HL-60 (cell line): ENCODE measurements at regions not wholly inside any gene's neighbourhood (a gene's known extent, or its start where the extent isn't known, plus 50 kb on each side); places are given as distances from the start of the nearest gene placed in this dataset.

Experiments
- DNase-seq, 2 experiments: peaks; one replicate each; pipeline ENCODE4 v3.0.0-alpha.2; 2010 to 2020; ENCODE audit warnings: low read depth in 1 of 2, low spot score in 1 of 2
- H3K27ac ChIP-seq: fragments of 250-450 bp; sonication (Bioruptor Pico); replicated peaks from 2 replicates; pipeline ENCODE4 v1.5.1; 2020; ENCODE audit warnings: mild to moderate bottlenecking, moderate library complexity
- H3K27me3 ChIP-seq: fragments of 250-450 bp; sonication (Bioruptor Pico); 2 replicates; pipeline ENCODE4 v1.5.1; 2021; ENCODE audit warnings: mild to moderate bottlenecking, moderate library complexity; ENCODE audit not compliant: insufficient read depth, poor library complexity, severe bottlenecking
- H3K4me3 ChIP-seq: replicated peaks from 2 replicates; pipeline ENCODE4 v1.5.1; 2011; ENCODE audit warnings: mild to moderate bottlenecking, control low read depth, low read length; ENCODE audit not compliant: insufficient read depth
- CTCF ChIP-seq: IDR thresholded peaks from one replicate; pipeline ENCODE4 v1.5.1; 2011; ENCODE audit warnings: low read length, control low read depth, inconsistent platforms; ENCODE audit not compliant: insufficient read depth
- GABPA ChIP-seq: IDR thresholded peaks from 2 replicates; pipeline ENCODE4 v1.6.1; 2012; ENCODE audit warnings: low read depth
- POLR2AphosphoS5 ChIP-seq: IDR thresholded peaks from 2 replicates; pipeline ENCODE4 v1.6.1; 2012; ENCODE audit warnings: low read depth
- REST ChIP-seq: IDR thresholded peaks from 2 replicates; pipeline ENCODE4 v1.6.1; 2012; ENCODE audit warnings: low read depth; ENCODE audit not compliant: insufficient replicate concordance
- SPI1 ChIP-seq: IDR thresholded peaks from 2 replicates; pipeline ENCODE4 v1.6.1; 2012; ENCODE audit warnings: low read depth, mild to moderate bottlenecking, borderline replicate concordance

GRCh38 chr3:74059923-74060600 is 435.3 kb upstream of the PDZRN3 start:
- DNase-seq, result no peak
- Histone ChIP-seq H3K4me3 (no peak overlapping the region), H3K27ac (no peak overlapping the region), H3K27me3 (no peaks in the 10 kb centered on the region)
- TF ChIP-seq SPI1 (no peak), GABPA (no peak), POLR2AphosphoS5 (no peak), CTCF (no peak), REST (no peak)

GRCh38 chr3:74059301-74059922 is 434.7 kb upstream of the PDZRN3 start:
- Histone ChIP-seq H3K27me3 (no peaks in the 10 kb centered on the region), H3K4me3 (no peak overlapping the region), H3K27ac (no peak overlapping the region)
- DNase-seq, result no peak
- TF ChIP-seq GABPA, result no peak
- no peak for TF ChIP-seq SPI1
- TF ChIP-seq REST, result no peak
- TF ChIP-seq POLR2AphosphoS5, result no peak
- no peak for TF ChIP-seq CTCF

GRCh38 chr3:74057169-74057568 is 432.4 kb upstream of the PDZRN3 start:
- TF ChIP-seq GABPA, result no peak
- TF ChIP-seq POLR2AphosphoS5, result no peak
- no peak for TF ChIP-seq SPI1
- no peak for TF ChIP-seq REST
- TF ChIP-seq CTCF, result no peak
- Histone ChIP-seq H3K4me3 (no peak overlapping the region), H3K27ac (no peak overlapping the region), H3K27me3 (no peaks in the 10 kb centered on the region)
- no peak for DNase-seq
